HEK293T (cell line): ENCODE measurements at regions not wholly inside any gene's neighbourhood (a gene's known extent, or its start where the extent isn't known, plus 50 kb on each side); places are given as distances from the start of the nearest gene placed in this dataset.

Experiments used
- CTCF ChIA-PET: fragments of 350-600 bp; formaldehyde crosslinking; extraction: SDS; loops from one replicate; lab custom pipeline; 2021; ENCODE audit warnings: antibody characterized with exemption, inconsistent platforms; lab: Yijun Ruan, JAX
- POLR2A ChIA-PET: fragments of 350-600 bp; formaldehyde crosslinking; extraction: SDS; loops from one replicate; lab custom pipeline; 2020; ENCODE audit warnings: antibody characterized with exemption, inconsistent platforms; lab: Yijun Ruan, JAX
- DNase-seq: peaks from one replicate; pipeline ENCODE4 v3.0.0; 2012; ENCODE audit warnings: mixed read lengths; ENCODE audit errors: extremely low spot score
- ARNT ChIP-seq: fragments of 450-650 bp; IDR thresholded peaks from 2 replicates; pipeline ENCODE4 v1.6.1; 2017; ENCODE audit warnings: mild to moderate bottlenecking
- BHLHE40 ChIP-seq: fragments of 450-650 bp; IDR thresholded peaks from 2 replicates; pipeline ENCODE4 v1.6.1; 2016; ENCODE audit warnings: mild to moderate bottlenecking, moderate library complexity, borderline replicate concordance
- CTBP1 ChIP-seq: fragments of 450-650 bp; IDR thresholded peaks from 2 replicates; pipeline ENCODE4 v1.6.1; 2016; ENCODE audit warnings: borderline replicate concordance
- ELF4 ChIP-seq: fragments of 450-650 bp; IDR thresholded peaks from 2 replicates; pipeline ENCODE4 v1.6.1; 2017; ENCODE audit warnings: antibody characterized with exemption
- FOXA1 ChIP-seq: fragments of 450-650 bp; IDR thresholded peaks from 2 replicates; pipeline ENCODE4 v1.6.1; 2016; ENCODE audit warnings: mild to moderate bottlenecking
- FOXK2 ChIP-seq: fragments of 450-650 bp; IDR thresholded peaks from 2 replicates; pipeline ENCODE4 v1.6.1; 2016; ENCODE audit warnings: mild to moderate bottlenecking
- FOXM1 ChIP-seq: fragments of 450-650 bp; IDR thresholded peaks from 2 replicates; pipeline ENCODE4 v1.6.1; 2017; ENCODE audit warnings: mild to moderate bottlenecking, borderline replicate concordance
- HDGF ChIP-seq: fragments of 450-650 bp; IDR thresholded peaks from 2 replicates; pipeline ENCODE4 v1.6.1; 2017; ENCODE audit warnings: antibody characterized with exemption, borderline replicate concordance
- L3MBTL2 ChIP-seq: fragments of 450-650 bp; conservative IDR thresholded peaks from 2 replicates; pipeline ENCODE4 v1.6.1; 2016; ENCODE audit warnings: mild to moderate bottlenecking
- LEF1 ChIP-seq: fragments of 450-650 bp; IDR thresholded peaks from 2 replicates; pipeline ENCODE4 v1.6.1; 2017; ENCODE audit warnings: mild to moderate bottlenecking, borderline replicate concordance
- NFRKB ChIP-seq: fragments of 450-650 bp; IDR thresholded peaks from 2 replicates; pipeline ENCODE4 v1.6.1; 2016; ENCODE audit warnings: mild to moderate bottlenecking, moderate library complexity
- PKNOX1 ChIP-seq: fragments of 450-650 bp; IDR thresholded peaks from 2 replicates; pipeline ENCODE4 v1.6.1; 2016
- SP1 ChIP-seq: fragments of 450-650 bp; IDR thresholded peaks from 2 replicates; pipeline ENCODE4 v1.6.1; 2017
- SUZ12 ChIP-seq: fragments of 450-650 bp; IDR thresholded peaks from 2 replicates; pipeline ENCODE4 v1.6.1; 2016; ENCODE audit warnings: mild to moderate bottlenecking
- TARDBP ChIP-seq: fragments of 450-650 bp; IDR thresholded peaks from 2 replicates; pipeline ENCODE4 v1.6.1; 2016
- ZNF384 ChIP-seq: fragments of 450-650 bp; IDR thresholded peaks from 2 replicates; pipeline ENCODE4 v1.6.1; 2016

GRCh38 chr2:146870691-146871090, 974.1 kb upstream of the ACVR2A start:
- no peak for DNase-seq
- ChIA-PET POLR2A (no interaction called here), CTCF (interaction anchor here (0.6 kb wide), 1 partner anchor 850 kb away, joined by 6 read pairs; no protein-coding TSS in a partner anchor)
- no peak for TF ChIP-seq SP1
- TF ChIP-seq ELF4, result no peak
- no peak for TF ChIP-seq PKNOX1
- no peak for TF ChIP-seq CTBP1
- no peak for TF ChIP-seq BHLHE40
- TF ChIP-seq FOXM1, result no peak
- no peak for TF ChIP-seq FOXK2
- no peak for TF ChIP-seq ARNT

GRCh38 chr2:146869328-146869727, 975.5 kb upstream of the ACVR2A start:
- TF ChIP-seq ARNT (no peak), BHLHE40 (no peak), L3MBTL2 (no peak), SUZ12 (no peak), FOXA1 (no peak), PKNOX1 (no peak), CTBP1 (no peak), FOXM1 (no peak), TARDBP (no peak), LEF1 (no peak), ELF4 (no peak), ZNF384 (no peak), FOXK2 (no peak), NFRKB (no peak), SP1 (no peak)
- CTCF ChIA-PET, result no interaction called here
- POLR2A ChIA-PET, result no interaction called here
- no peak for DNase-seq

- ChIA-PET POLR2A (no interaction called here), CTCF (no interaction called here)
- TF ChIP-seq PKNOX1, result no peak
- TF ChIP-seq ZNF384, result no peak
- no peak for TF ChIP-seq FOXA1
- no peak for TF ChIP-seq SP1
- TF ChIP-seq FOXK2, result no peak
- TF ChIP-seq FOXM1, result no peak
- TF ChIP-seq HDGF, result no peak
- no peak for TF ChIP-seq BHLHE40
- no peak for TF ChIP-seq LEF1
- DNase-seq, result no peak
Measured at GRCh38 chr2:146868051-146868450, 976.8 kb upstream of the ACVR2A start.

- DNase-seq, result peak; percentile 8
- ChIA-PET POLR2A (no interaction called here), CTCF (no interaction called here)
- TF ChIP-seq ELF4 (no peak), TARDBP (no peak), FOXM1 (no peak), LEF1 (no peak), CTBP1 (no peak), SP1 (no peak), SUZ12 (no peak), ARNT (no peak), ZNF384 (no peak), HDGF (no peak), FOXA1 (no peak), FOXK2 (no peak), PKNOX1 (no peak)
Measured at GRCh38 chr2:146867477-146867986, 977.3 kb upstream of the ACVR2A start.

- ChIA-PET CTCF (no interaction called here), POLR2A (no interaction called here)
- DNase-seq, result no peak
- TF ChIP-seq CTBP1 (no peak), ELF4 (no peak), HDGF (no peak), LEF1 (no peak), ARNT (no peak), TARDBP (no peak), L3MBTL2 (no peak), SP1 (no peak), ZNF384 (no peak), FOXK2 (no peak), BHLHE40 (no peak), NFRKB (no peak), FOXA1 (no peak), SUZ12 (no peak)
Measured at GRCh38 chr2:146853741-146854444, 990.9 kb upstream of the ACVR2A start.
